H54 (cell line): ENCODE measurements at regions not wholly inside any gene's neighbourhood (a gene's known extent, or its start where the extent isn't known, plus 50 kb on each side); places are given as distances from the start of the nearest gene placed in this dataset.

ENCODE experiments used
- DNase-seq: peaks from one replicate; pipeline ENCODE4 v3.0.0; 2011; ENCODE audit warnings: low spot score, mixed read lengths; ENCODE audit not compliant: insufficient read length
- FAIRE-seq: peaks from 3 replicates; lab custom pipeline; 2011; peaks lifted over from hg19 to GRCh38; lab: Jason Lieb, UNC
- POLR2A ChIP-seq: IDR thresholded peaks from 2 replicates; pipeline ENCODE4 v1.6.1; 2011; ENCODE audit warnings: low read depth, mild to moderate bottlenecking, low read length

GRCh38 chr20:40738976-40739375 lies 49.9 kb upstream of the MAFB start:
- FAIRE-seq (no peak), DNase-seq (no peak)
- no peak for TF ChIP-seq POLR2A

- FAIRE-seq: no peak
- TF ChIP-seq POLR2A: no peak
- DNase-seq: no peak
These were observed 50.8 kb upstream of the MAFB start for GRCh38 chr20:40739841-40740240.

- no peak for TF ChIP-seq POLR2A
- no peak for FAIRE-seq
- DNase-seq: peak; percentile 57
These were observed 52.6 kb upstream of the MAFB start for GRCh38 chr20:40741507-40742106.

DNA sequence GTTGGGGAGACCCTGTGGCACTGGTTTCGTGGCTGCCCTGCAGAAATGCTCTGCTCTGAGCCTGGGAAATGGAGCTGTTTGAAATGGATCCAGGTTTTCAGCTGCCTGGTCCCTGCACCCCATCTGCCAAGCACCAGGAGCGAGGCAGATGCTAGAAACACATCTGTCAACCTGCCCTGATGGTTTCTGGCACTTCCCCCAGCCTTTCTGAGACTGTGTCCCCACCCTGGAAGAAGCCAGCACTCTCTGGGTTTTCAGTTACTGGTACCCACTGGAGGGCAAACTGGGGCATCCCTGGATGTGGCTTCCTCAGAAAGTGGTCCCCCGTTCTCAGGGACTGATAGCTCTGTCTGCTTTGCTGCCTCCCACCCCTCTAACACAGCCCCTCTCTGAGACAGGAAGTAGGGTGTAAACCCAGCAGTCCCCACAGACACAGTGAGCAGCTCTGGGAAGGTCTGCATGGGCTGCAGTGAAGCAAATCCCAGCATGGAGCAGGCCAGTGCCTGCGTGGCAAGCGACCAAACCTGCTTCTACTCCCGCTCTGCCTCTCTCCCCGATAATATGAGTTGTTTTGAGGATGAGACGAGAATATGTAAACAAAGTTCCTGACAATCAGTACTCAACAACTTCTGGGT lies 54.2 kb upstream of the MAFB start:
- DNase-seq: no peak
- no peak for FAIRE-seq
- TF ChIP-seq POLR2A: no peak

DNA sequence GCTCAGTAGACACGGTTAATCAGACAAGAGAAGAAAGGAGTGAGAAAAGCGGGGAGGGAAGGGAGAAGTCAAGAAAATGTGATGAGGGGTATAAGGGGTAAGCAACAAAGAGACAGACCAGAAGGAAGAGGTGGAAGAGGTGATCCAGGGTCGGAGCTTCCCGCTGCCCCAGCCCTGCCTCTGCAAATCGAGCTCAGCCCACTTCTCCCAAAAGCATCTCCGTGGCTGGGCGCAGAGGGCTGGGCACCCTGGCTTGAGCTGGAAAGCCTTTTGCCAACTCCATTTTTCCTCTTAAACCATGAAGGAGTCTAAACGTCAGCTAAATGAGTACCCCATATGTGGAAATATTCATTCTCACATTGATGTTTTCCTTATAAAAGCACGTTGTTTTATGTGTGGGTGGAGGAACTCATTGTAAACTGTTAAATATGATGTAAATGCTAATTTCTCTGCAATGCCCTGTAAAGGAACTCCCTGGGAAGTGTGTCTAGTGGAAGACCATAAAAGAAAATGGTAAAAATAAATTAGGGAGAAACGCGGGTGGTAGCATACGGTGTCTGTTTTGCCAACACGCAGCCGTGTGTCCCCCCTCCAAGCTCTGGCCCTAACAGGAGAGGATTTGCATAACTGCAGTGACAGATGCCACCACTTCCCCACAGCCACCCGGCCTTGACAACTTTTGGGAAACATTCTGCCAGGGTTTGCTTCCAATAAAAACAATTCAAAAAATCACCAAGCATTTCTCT lies 55.2 kb upstream of the MAFB start:
- DNase-seq: no peak

GRCh38 chr20:40744818-40745175 lies 55.8 kb upstream of the MAFB start:
- FAIRE-seq (no peak), DNase-seq (no peak)
- TF ChIP-seq POLR2A: no peak

More for the DNA sequence above, 55.2 kb upstream of the MAFB start:
- no peak for FAIRE-seq
- no peak for TF ChIP-seq POLR2A

- TF ChIP-seq POLR2A: no peak
- DNase-seq: no peak
- FAIRE-seq: no peak
These were observed 57.2 kb upstream of the MAFB start for GRCh38 chr20:40746251-40746650.

- FAIRE-seq (no peak), DNase-seq (no peak)
- TF ChIP-seq POLR2A: no peak
These were observed 59.1 kb upstream of the MAFB start for GRCh38 chr20:40748182-40748581.

GRCh38 chr20:40749985-40750506 lies 61.0 kb upstream of the MAFB start:
- no peak for TF ChIP-seq POLR2A
- no peak for FAIRE-seq
- DNase-seq: no peak

- TF ChIP-seq POLR2A: no peak
- DNase-seq (no peak), FAIRE-seq (no peak)
These were observed 61.6 kb upstream of the MAFB start for GRCh38 chr20:40750541-40751035.

GRCh38 chr20:40753472-40753871 lies 64.4 kb upstream of the MAFB start:
- DNase-seq (no peak), FAIRE-seq (no peak)
- no peak for TF ChIP-seq POLR2A

DNA sequence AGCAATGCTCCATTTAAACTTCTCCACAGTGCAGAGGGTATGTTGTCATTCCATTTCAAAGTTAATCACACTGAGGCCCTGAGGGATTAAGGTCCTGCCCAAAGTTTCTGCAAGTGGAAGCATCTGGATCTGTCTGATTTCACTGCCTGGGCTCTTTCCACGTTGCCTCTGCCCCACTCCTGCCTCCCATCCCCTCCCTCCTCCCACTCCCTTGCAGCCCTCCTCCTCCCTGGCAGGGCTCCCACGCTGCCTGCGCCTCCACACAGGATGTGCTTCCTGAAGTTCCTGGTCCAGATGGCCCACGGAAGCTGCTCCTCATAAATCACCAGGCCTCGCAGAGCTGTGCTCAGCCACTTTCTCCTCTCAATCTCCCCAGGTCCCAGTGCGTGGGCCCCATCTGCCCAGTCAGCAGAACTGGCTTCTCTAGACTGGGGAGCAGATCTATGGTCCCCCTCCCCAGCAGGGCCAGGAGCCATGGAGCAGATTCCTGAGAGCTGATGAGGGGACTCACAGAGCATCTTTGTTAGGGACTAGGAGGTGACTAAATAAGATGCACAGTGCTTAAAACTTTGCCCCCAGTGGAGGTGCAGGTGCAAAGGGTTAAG lies 65.4 kb upstream of the MAFB start:
- no peak for TF ChIP-seq POLR2A
- DNase-seq: no peak
- FAIRE-seq: no peak

- no peak for TF ChIP-seq POLR2A
- no peak for FAIRE-seq
- DNase-seq: no peak
These were observed 68.1 kb upstream of the MAFB start for GRCh38 chr20:40757087-40757486.

- TF ChIP-seq POLR2A: no peak
- DNase-seq (no peak), FAIRE-seq (no peak)
These were observed 69.8 kb upstream of the MAFB start for GRCh38 chr20:40758790-40759189.
